PFSK-1 (cell line): ENCODE measurements at regions not wholly inside any gene's neighbourhood (a gene's known extent, or its start where the extent isn't known, plus 50 kb on each side); places are given as distances from the start of the nearest gene placed in this dataset.

Experiments
- FOXP2 ChIP-seq: optimal IDR thresholded peaks from 2 replicates; pipeline ENCODE3; 2011; ENCODE audit warnings: borderline replicate concordance, control low read depth, inconsistent platforms; ENCODE audit not compliant: insufficient read depth; ENCODE audit errors: extremely low read length, extremely low read depth
- POLR2AphosphoS5 ChIP-seq: IDR thresholded peaks from 2 replicates; pipeline ENCODE4 v1.6.1; 2012; ENCODE audit warnings: low read depth, mild to moderate bottlenecking, control low read depth, low read length, moderate library complexity
- SIN3A ChIP-seq: IDR thresholded peaks from 2 replicates; pipeline ENCODE4 v1.6.1; 2012; ENCODE audit warnings: mild to moderate bottlenecking, low read length, moderate library complexity, borderline replicate concordance; ENCODE audit not compliant: insufficient read depth
- TAF1 ChIP-seq: IDR thresholded peaks from 2 replicates; pipeline ENCODE4 v1.6.1; 2012; ENCODE audit warnings: low read length, control low read depth, borderline replicate concordance; ENCODE audit not compliant: insufficient read depth
- TF ChIP-seq, protein P1 (sequence below), 2 experiments: IDR thresholded peaks; 2 replicates each; pipeline versions ENCODE4 v1.6.1 to v1.8.0; 2011 to 2012; ENCODE audit warnings: low read depth in 2 of 2, low read length in 2 of 2, control low read depth in 1 of 2, inconsistent platforms in 1 of 2, mild to moderate bottlenecking in 1 of 2, moderate library complexity in 1 of 2; ENCODE audit not compliant: insufficient read depth in 1 of 2

DNA sequence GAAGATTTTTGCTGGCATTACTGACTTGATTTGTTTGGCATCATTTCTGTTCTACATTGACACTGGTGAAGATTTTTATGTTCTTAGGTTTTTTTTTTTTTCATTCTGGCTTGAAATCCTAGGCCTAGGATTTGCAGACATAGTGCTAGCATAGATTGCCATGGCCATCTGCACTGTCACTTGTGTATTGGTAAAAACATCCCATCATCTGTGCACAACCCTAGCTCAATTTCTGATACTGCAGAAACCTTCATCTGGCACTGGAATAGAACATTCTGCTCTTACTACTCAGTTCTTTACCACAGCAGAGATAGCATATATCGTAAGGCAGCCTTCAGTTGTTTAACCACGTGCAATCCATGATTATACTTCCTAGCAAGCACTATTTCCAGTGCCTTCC, 111.5 kb upstream of the IL15 start:
- TF ChIP-seq POLR2AphosphoS5, result no peak
- TF ChIP-seq TAF1, result no peak
- no peak for TF ChIP-seq FOXP2
- TF ChIP-seq, protein P1, sequence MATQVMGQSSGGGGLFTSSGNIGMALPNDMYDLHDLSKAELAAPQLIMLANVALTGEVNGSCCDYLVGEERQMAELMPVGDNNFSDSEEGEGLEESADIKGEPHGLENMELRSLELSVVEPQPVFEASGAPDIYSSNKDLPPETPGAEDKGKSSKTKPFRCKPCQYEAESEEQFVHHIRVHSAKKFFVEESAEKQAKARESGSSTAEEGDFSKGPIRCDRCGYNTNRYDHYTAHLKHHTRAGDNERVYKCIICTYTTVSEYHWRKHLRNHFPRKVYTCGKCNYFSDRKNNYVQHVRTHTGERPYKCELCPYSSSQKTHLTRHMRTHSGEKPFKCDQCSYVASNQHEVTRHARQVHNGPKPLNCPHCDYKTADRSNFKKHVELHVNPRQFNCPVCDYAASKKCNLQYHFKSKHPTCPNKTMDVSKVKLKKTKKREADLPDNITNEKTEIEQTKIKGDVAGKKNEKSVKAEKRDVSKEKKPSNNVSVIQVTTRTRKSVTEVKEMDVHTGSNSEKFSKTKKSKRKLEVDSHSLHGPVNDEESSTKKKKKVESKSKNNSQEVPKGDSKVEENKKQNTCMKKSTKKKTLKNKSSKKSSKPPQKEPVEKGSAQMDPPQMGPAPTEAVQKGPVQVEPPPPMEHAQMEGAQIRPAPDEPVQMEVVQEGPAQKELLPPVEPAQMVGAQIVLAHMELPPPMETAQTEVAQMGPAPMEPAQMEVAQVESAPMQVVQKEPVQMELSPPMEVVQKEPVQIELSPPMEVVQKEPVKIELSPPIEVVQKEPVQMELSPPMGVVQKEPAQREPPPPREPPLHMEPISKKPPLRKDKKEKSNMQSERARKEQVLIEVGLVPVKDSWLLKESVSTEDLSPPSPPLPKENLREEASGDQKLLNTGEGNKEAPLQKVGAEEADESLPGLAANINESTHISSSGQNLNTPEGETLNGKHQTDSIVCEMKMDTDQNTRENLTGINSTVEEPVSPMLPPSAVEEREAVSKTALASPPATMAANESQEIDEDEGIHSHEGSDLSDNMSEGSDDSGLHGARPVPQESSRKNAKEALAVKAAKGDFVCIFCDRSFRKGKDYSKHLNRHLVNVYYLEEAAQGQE (IDR thresholded peaks at IDR 0.05; ENCODE audit: insufficient read depth in 1 of 2, low read depth in 2 of 2, low read length in 2 of 2), result no peak
- no peak for TF ChIP-seq SIN3A

DNA sequence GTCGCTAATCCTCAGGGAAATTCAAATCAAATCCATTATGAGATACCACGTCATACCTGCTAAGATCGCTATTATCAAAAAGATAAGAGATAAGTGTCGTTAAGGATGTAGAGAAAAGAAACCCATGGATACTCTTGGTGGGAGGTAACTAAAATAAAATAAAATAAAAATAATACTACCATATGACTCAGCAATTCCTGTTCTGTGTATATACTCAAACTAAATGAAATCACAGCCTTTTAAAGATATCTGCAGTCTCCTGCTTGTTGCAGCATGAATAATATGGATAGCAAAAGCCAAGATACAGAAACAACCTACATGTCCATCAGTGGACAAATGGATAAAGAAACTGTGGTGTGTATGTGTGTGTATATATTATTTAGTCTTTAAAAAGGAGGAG, 105.8 kb upstream of the IL15 start:
- TF ChIP-seq, protein P1 (IDR thresholded peaks at IDR 0.05; ENCODE audit: insufficient read depth in 1 of 2, low read depth in 2 of 2, low read length in 2 of 2), result no peak
- no peak for TF ChIP-seq POLR2AphosphoS5
- TF ChIP-seq TAF1, result no peak
- TF ChIP-seq FOXP2, result no peak
- TF ChIP-seq SIN3A, result no peak

DNA sequence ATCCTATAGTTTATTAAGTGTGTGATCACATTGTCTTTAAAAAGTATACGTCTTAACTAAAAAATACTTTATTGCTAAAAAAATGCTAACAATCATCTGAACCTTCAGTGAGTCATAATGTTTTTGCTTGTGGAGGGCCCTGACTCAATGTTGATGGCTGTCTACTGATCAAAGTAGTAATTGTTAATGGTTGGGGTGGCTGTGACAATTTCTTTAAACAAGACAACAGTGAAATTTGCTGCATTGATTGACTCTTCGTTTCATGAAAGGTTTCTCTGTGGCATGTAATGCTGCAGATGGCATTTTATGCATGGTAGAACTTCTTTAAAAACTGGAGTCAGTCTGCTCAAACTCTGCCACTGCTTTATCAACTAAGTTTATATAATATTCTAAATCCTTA, 101.4 kb upstream of the IL15 start:
- TF ChIP-seq, protein P1 (IDR thresholded peaks at IDR 0.05; ENCODE audit: insufficient read depth in 1 of 2, low read depth in 2 of 2, low read length in 2 of 2), result no peak
- no peak for TF ChIP-seq FOXP2

DNA sequence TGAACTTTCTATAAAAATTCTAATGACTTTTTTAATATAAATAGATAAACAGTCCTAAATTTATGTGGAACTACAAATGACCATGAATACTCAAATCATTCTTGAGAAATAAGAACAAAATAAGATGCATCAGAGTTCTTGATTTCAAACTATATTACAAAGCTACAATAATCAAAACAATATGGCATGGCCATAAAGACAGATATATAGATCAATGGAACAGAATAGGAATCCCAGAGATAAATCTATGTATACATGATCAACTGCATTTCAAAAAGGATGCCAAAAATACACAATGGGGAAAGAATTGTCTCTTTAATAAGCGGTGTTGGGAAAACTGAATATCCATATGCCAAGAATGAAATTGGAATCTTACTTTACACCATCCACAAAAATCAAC, 98.4 kb upstream of the IL15 start:
- no peak for TF ChIP-seq FOXP2
- TF ChIP-seq SIN3A, result no peak
- TF ChIP-seq, protein P1 (IDR thresholded peaks at IDR 0.05; ENCODE audit: insufficient read depth in 1 of 2, low read depth in 2 of 2, low read length in 2 of 2), result no peak
- no peak for TF ChIP-seq TAF1
- no peak for TF ChIP-seq POLR2AphosphoS5

DNA sequence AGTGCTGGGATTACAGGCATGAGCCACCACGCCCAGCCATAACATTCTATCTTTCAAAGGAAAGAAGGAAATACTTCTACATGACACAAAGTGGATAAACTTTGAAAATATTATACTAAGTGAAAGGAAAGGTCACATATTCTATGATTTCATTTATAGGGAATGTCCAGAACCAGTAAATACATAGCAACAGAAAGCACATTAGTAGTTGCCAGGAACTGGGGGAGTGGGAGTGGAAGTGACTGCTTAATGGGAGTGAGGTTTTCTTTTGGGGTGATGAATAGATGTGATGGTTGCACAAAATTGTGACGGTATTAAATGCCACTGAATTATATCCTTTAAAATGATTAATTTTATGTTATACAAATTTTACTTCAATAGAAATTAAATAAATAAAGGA, 95.7 kb upstream of the IL15 start:
- TF ChIP-seq, protein P1 (IDR thresholded peaks at IDR 0.05; ENCODE audit: insufficient read depth in 1 of 2, low read depth in 2 of 2, low read length in 2 of 2), result no peak
- TF ChIP-seq FOXP2, result no peak
- no peak for TF ChIP-seq POLR2AphosphoS5
- TF ChIP-seq SIN3A, result no peak
- no peak for TF ChIP-seq TAF1
